Choroid plexus epithelial cell (primary cell): ENCODE measurements at regions not wholly inside any gene's neighbourhood (a gene's known extent, or its start where the extent isn't known, plus 50 kb on each side); places are given as distances from the start of the nearest gene placed in this dataset.

ENCODE experiments used
- DNase-seq: peaks from one replicate; pipeline ENCODE4 v3.0.0-alpha.2; 2010; ENCODE audit warnings: low read depth
- H3K4me3 ChIP-seq: 2 replicates; pipeline ENCODE4 v1.5.1; 2011; ENCODE audit warnings: low read depth, mild to moderate bottlenecking, control low read depth, low read length, moderate library complexity
- CTCF ChIP-seq: conservative IDR thresholded peaks from 2 replicates; pipeline ENCODE4 v1.5.1; 2011; ENCODE audit warnings: low read depth, mild to moderate bottlenecking, control low read depth, inconsistent platforms, low read length, moderate library complexity

- TF ChIP-seq CTCF, result no peak
- H3K4me3 ChIP-seq, result no peak overlapping the region
- no peak for DNase-seq
Observed at GRCh38 chr4:114361249-114361648, 237.4 kb upstream of the UGT8 start.

GRCh38 chr4:114364857-114365256 lies 233.8 kb upstream of the UGT8 start:
- peak; percentile 88 for DNase-seq
- no peak for TF ChIP-seq CTCF
- no peak overlapping the region for H3K4me3 ChIP-seq

GRCh38 chr4:114365591-114365990 lies 233.0 kb upstream of the UGT8 start:
- DNase-seq, result no peak
- TF ChIP-seq CTCF, result no peak
- H3K4me3 ChIP-seq, result no peak overlapping the region

- TF ChIP-seq CTCF, result no peak
- no peak overlapping the region for H3K4me3 ChIP-seq
- DNase-seq, result peak; percentile 18
Observed at GRCh38 chr4:114366368-114366767, 232.2 kb upstream of the UGT8 start.

- no peak overlapping the region for H3K4me3 ChIP-seq
- no peak for TF ChIP-seq CTCF
- no peak for DNase-seq
Observed at GRCh38 chr4:114368751-114369150, 229.9 kb upstream of the UGT8 start.

- no peak for TF ChIP-seq CTCF
- no peak overlapping the region for H3K4me3 ChIP-seq
- no peak for DNase-seq
Observed at GRCh38 chr4:114373508-114373907, 225.1 kb upstream of the UGT8 start.

GRCh38 chr4:114378305-114378903 lies 220.2 kb upstream of the UGT8 start:
- peak; percentile 74 for DNase-seq

More at GRCh38 chr4:114378305-114378903, 220.2 kb upstream of the UGT8 start:
- H3K4me3 ChIP-seq, result no peak overlapping the region
- peak; percentile 75 for TF ChIP-seq CTCF
